ENCODE measurements at regions not wholly inside any gene's neighbourhood (a gene's known extent, or its start where the extent isn't known, plus 50 kb on each side); places are given as distances from the start of the nearest gene placed in this dataset.

DNA sequence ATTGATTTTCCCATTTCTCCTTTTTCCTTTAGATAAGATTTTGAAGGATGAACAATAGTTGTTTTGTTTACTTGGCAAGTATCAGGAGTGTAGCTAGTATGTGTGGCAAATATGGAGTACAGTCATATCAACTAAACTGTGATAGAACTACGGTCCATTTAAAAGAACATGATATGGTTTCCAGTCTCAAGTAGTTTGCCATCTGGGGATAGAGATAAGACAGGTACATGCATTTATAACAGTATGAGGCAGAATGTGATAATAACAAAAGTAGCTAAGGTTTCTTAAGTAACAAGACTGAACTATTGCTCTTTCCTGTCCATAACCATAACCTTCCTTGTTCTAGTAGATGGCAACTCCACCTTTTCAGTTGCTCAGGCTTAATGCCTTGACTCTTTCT, 75.6 kb upstream of the TACR1 start:
- Mint-ChIP-seq H3K27me3 (ENCODE audit: unreplicated experiment) (no peaks in the 10 kb centered on the region), H3K36me3 (ENCODE audit: unreplicated experiment) (peaks cover 10% of the 10 kb centered on the region), H3K4me1 (ENCODE audit: low read depth, unreplicated experiment) (no peaks in the 10 kb centered on the region), H3K27ac (ENCODE audit: unreplicated experiment) (no peak overlapping the region), H3K9me3 (ENCODE audit: unreplicated experiment) (peaks cover 2% of the 10 kb centered on the region), H3K4me3 (ENCODE audit: unreplicated experiment) (no peak overlapping the region)
- TF ChIP-seq, protein P1, sequence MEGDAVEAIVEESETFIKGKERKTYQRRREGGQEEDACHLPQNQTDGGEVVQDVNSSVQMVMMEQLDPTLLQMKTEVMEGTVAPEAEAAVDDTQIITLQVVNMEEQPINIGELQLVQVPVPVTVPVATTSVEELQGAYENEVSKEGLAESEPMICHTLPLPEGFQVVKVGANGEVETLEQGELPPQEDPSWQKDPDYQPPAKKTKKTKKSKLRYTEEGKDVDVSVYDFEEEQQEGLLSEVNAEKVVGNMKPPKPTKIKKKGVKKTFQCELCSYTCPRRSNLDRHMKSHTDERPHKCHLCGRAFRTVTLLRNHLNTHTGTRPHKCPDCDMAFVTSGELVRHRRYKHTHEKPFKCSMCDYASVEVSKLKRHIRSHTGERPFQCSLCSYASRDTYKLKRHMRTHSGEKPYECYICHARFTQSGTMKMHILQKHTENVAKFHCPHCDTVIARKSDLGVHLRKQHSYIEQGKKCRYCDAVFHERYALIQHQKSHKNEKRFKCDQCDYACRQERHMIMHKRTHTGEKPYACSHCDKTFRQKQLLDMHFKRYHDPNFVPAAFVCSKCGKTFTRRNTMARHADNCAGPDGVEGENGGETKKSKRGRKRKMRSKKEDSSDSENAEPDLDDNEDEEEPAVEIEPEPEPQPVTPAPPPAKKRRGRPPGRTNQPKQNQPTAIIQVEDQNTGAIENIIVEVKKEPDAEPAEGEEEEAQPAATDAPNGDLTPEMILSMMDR (IDR thresholded peaks at IDR 0.05; ENCODE audit: partially characterized antibody, unreplicated experiment) = no peak
- no peak for DNase-seq

DNA sequence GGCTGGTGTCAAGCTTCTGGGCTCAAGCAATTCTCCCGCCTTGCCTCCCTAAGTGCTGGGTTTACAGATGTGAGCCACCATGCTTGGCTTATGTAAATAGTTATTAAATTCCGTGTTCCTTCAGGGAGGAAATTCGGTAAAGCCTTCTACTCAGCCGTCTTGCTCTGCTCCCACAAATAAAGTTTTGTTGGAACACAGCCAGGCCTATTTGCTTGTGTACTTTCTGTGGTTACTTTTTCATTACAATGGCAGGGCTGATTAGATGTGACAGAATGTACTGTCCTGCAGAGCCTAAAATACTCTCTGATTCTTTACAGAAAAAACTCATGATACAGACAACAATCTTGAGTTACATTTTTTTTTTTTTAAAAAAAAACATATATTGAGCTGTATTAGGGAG, 68.8 kb upstream of the TACR1 start:
- Mint-ChIP-seq H3K9me3 (ENCODE audit: unreplicated experiment) (no peaks in the 10 kb centered on the region), H3K4me1 (ENCODE audit: low read depth, unreplicated experiment) (no peaks in the 10 kb centered on the region), H3K36me3 (ENCODE audit: unreplicated experiment) (peaks cover 4% of the 10 kb centered on the region), H3K4me3 (ENCODE audit: unreplicated experiment) (no peak overlapping the region), H3K27ac (ENCODE audit: unreplicated experiment) (no peak overlapping the region), H3K27me3 (ENCODE audit: unreplicated experiment) (no peaks in the 10 kb centered on the region)
- DNase-seq = no peak
- TF ChIP-seq, protein P1 (IDR thresholded peaks at IDR 0.05; ENCODE audit: partially characterized antibody, unreplicated experiment) = no peak

GRCh38 chr2:75261923-75262322, 62.6 kb upstream of the TACR1 start:
- TF ChIP-seq, protein P1 (IDR thresholded peaks at IDR 0.05; ENCODE audit: partially characterized antibody, unreplicated experiment) = no peak
- Mint-ChIP-seq H3K27me3 (ENCODE audit: unreplicated experiment) (no peaks in the 10 kb centered on the region), H3K36me3 (ENCODE audit: unreplicated experiment) (no peaks in the 10 kb centered on the region), H3K4me1 (ENCODE audit: low read depth, unreplicated experiment) (no peaks in the 10 kb centered on the region), H3K27ac (ENCODE audit: unreplicated experiment) (no peak overlapping the region), H3K4me3 (ENCODE audit: unreplicated experiment) (no peak overlapping the region), H3K9me3 (ENCODE audit: unreplicated experiment) (peaks cover 2% of the 10 kb centered on the region)
- DNase-seq = no peak

- Mint-ChIP-seq H3K9me3 (ENCODE audit: unreplicated experiment) (peaks cover 2% of the 10 kb centered on the region), H3K4me1 (ENCODE audit: low read depth, unreplicated experiment) (no peaks in the 10 kb centered on the region), H3K27me3 (ENCODE audit: unreplicated experiment) (no peaks in the 10 kb centered on the region), H3K4me3 (ENCODE audit: unreplicated experiment) (no peak overlapping the region), H3K27ac (ENCODE audit: unreplicated experiment) (no peak overlapping the region), H3K36me3 (ENCODE audit: unreplicated experiment) (no peaks in the 10 kb centered on the region)
- TF ChIP-seq, protein P1 (IDR thresholded peaks at IDR 0.05; ENCODE audit: partially characterized antibody, unreplicated experiment) = no peak
- no peak for DNase-seq
Observed at GRCh38 chr2:75260946-75261345, 61.6 kb upstream of the TACR1 start.

GRCh38 chr2:75258620-75259019, 59.3 kb upstream of the TACR1 start:
- TF ChIP-seq, protein P1 (IDR thresholded peaks at IDR 0.05; ENCODE audit: partially characterized antibody, unreplicated experiment) = no peak
- Mint-ChIP-seq H3K4me1 (ENCODE audit: low read depth, unreplicated experiment) (no peaks in the 10 kb centered on the region), H3K36me3 (ENCODE audit: unreplicated experiment) (no peaks in the 10 kb centered on the region), H3K9me3 (ENCODE audit: unreplicated experiment) (peaks cover 2% of the 10 kb centered on the region), H3K4me3 (ENCODE audit: unreplicated experiment) (no peak overlapping the region), H3K27me3 (ENCODE audit: unreplicated experiment) (no peaks in the 10 kb centered on the region), H3K27ac (ENCODE audit: unreplicated experiment) (no peak overlapping the region)
- no peak for DNase-seq
